Glomerular endothelial cell (primary cell): ENCODE measurements at regions not wholly inside any gene's neighbourhood (a gene's known extent, or its start where the extent isn't known, plus 50 kb on each side); places are given as distances from the start of the nearest gene placed in this dataset.

ENCODE experiments used
- DNase-seq: peaks from one replicate; pipeline ENCODE4 v3.0.0-alpha.2; 2011; ENCODE audit warnings: low read depth, low spot score; ENCODE audit errors: extremely low read depth

DNA sequence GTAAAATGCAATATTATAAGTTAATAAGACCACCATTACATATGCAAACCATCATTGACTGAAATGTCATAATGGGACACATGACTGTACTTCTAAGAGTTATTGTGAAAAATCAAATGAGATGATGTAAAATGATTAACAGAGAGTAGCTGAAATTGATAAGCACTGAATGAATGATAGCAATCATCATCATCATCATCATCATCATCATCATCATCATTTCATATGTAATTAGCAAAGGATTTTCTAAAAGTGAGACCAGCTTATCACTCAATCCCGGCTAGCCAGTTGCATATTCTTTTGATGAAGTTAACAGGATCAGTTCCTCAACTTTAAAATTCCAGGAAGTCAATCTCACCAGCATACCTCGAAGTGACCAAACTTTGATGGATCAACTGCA lies 650.3 kb upstream of the KLF4 start:
- DNase-seq, result no peak

DNA sequence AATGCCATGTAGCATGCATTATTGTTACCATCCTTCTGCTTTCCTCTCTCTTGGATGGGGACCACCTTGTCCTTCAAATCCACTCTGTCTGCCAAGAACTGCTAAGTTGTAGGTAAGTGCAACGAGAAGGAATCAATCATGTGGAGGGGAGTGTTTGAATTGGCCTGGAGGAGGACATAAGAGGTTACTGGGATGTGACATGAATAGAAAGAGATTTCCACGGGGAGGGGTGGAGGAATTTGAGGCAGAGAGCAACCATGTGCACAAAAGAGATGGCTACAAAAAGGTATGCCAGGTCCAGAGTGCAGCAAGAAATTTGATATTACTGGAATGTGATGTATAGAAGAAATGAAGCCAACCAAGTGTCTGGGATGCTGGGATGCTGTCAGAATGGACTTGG lies 648.9 kb upstream of the KLF4 start:
- DNase-seq, result no peak

DNA sequence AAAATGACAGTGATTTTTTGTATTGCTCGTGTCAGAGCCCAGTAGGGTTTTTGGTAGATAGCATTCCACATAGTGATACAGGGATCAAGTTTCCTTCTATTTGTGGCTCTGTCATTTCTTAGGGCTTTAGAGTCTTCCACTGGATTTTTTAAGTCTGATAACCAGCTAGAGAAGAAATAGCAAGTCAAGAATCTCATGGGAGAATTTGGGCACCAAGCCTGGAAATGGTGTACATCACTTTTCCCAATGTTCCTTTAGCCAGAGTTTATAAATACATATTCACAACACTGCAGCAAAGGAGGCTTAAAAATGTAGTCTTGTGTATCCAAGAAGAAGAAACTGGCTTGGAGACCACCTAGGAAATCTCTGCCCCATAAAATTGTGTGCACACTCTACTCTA lies 647.1 kb upstream of the KLF4 start:
- DNase-seq, result no peak

DNA sequence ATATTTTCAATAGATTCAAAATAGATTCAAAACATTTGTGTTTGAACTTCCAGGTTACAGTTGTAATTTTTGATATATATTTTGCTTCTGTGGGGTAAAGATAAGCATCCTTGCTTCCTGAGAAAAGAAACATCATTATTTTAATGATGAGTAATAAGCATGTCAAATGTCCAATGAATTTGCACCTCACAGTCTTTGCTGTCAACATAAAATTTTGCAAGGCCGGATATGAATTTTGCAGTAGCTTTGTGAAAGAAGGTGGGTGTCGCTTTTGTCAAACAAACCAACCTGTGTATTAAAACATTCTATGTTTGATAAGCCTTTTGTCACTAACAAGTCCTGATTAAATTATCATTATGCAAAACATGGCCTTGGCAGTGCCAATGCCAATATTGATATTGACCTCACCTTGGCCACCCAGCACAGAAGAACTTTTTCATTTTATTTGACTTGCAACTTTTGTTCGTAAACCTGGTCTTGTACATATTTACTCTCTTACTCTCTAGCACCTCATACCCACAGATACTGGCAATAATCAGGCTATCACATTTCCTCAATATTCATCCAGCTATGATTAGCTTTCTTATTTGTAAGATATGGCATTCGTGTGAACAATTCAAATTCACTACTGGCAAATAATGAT lies 645.0 kb upstream of the KLF4 start:
- DNase-seq, result no peak

DNA sequence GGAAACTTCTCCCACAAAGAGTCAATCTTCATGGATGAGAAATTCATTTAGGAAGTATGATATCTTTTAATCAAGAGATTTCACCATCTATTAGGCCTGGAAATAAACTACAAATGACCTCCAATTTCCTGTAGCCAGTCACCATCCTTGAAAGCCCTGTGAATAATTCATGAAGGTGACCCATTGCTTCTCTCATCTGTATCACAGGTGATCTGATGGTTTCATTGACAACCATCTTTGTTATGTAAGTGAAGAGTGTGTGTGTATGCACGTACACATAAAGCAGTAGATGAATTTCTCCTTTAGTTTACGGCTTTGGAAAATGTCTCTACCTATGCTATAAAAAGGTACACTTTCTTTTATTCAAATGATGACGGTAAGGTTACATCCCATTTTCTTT lies 644.1 kb upstream of the KLF4 start:
- DNase-seq, result no peak

DNA sequence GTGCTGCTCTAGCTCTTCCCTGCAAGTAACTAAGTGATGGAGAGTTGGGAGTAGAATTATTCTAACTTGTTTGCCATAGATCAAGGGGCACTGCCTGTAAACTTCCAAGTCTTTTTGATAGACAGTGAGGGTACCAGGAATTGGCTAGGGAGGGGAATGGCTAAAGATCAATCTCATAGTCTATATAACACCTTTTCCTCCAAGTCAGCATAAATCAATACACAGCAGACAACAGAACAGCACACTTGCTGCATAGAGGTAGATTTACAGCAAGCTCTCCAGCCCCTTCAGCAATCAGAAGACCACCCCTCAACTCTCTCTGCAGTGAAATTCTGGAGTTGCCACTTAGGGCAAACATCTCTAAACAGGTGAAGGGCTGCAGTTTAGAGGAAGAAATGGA lies 643.5 kb upstream of the KLF4 start:
- no peak for DNase-seq

DNA sequence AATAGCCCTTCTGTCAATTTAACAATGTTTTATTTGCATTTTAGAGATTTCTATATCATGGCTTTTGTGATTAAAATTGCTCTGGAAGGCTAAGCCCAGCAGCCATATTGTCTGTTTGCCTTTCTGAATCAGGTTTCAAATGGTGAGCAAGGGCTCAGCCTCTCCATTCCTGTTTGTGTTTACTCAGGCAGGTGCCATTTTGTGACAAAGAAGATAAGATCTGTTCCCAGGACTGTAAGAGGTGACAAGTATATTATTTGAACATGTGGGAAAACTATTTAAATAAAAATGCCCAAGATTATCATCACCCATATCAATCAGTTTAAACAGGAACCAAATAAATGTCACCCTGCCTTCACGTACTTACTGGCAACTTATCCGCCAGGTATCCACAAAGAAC lies 641.3 kb upstream of the KLF4 start:
- DNase-seq, result no peak

DNA sequence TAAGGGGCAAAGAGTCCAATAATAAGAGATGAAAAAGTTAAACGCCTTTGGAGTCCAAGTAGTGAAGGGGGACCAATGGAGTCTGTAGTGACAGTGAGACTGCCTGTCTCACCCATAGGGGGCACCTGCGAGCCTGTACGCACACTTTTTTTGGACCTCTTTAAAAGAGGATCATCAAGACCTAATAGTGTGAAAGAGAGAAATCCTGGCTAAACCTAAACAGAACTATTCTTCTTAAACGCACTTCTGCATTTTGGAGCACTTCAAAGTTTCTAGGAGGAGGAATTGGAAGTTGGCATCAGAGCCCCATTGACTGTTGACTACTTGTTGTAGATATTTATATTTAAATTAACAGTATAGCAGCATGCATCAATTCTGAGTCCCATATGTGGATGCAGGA lies 636.1 kb upstream of the KLF4 start:
- no peak for DNase-seq

DNA sequence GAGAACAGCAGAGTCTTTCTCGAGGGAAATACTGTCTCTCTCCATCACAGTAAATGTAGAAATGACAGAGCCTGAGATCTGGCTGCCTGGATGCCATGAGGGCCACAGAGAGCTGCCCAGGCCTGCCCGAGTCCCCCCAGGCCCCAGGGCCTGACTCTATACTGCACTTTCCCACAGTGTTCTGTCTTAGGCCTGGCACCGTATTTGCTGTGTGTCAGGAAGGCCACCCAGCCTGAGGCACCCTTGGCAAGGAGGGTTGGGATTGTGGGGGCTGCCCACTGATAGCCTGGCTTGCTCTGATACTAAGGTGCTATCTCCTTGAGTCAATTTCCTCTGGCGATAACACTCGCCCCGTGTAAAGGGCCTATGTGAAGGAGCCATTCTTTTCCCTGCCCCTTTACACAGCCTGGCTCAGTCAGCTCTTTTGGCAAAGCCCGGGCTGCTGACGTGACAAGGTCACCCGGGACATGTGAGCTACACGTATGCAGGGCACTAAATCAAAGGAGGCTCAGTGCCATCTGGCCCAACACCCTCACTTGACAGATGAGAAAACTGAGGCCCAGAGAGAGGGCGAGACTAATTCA lies 630.1 kb upstream of the KLF4 start:
- no peak for DNase-seq

DNA sequence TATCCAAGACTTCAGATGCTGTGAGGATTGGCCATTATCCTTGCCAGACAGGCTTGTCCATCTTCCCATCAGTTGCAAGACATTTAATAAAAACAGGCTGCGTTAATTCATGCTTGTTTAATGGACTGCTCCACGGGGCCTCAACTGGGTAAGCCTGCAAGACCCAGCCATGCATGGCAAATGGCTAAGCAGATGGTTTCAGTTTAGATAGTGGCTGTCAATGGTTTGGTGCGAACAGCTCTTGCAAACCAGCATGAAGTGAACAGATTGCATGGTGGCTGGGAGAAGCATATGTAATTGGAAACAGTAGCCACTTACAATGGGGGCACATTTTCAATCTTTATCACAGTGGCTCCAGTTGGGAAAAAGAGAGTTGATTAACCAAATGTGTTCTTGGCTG lies 628.2 kb upstream of the KLF4 start:
- no peak for DNase-seq

DNA sequence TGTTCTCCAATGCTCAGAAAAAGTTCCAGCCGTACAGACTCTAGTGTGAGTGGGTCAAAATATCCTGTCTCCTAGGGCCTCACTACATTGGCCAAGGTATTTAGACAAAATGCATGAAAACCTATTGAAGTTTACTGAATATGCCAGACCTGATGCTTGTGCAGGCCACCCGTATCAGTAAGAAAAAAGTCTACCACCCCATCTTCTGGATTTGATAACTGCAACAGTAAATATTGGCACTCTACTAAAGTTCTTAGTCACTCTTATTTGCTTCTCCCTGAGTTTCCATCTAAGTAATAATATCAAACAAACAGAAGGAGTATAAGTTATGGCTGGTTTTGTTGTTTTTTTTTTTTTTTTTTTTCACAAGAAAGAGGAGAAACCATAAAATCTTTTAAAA lies 627.7 kb upstream of the KLF4 start:
- DNase-seq, result no peak

DNA sequence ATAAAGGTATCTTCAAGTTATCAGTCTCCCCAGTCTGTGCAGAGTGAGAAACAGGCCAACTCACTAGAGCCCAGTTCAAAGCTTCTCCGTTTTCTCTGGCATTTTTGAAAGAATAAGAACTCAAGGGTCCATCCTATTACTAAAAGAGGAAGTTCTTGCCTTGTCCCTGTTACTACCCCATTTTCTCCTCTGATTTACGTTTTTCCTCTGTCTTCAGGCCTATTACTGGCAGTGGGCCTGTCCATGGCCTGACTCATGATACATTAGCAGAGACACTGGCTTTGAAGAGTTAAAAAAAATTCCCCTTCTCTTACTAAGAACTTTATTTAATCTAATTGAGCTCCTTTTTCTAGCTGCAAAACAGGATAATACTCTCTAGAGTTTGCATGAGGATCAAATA lies 624.0 kb upstream of the KLF4 start:
- DNase-seq, result no peak

DNA sequence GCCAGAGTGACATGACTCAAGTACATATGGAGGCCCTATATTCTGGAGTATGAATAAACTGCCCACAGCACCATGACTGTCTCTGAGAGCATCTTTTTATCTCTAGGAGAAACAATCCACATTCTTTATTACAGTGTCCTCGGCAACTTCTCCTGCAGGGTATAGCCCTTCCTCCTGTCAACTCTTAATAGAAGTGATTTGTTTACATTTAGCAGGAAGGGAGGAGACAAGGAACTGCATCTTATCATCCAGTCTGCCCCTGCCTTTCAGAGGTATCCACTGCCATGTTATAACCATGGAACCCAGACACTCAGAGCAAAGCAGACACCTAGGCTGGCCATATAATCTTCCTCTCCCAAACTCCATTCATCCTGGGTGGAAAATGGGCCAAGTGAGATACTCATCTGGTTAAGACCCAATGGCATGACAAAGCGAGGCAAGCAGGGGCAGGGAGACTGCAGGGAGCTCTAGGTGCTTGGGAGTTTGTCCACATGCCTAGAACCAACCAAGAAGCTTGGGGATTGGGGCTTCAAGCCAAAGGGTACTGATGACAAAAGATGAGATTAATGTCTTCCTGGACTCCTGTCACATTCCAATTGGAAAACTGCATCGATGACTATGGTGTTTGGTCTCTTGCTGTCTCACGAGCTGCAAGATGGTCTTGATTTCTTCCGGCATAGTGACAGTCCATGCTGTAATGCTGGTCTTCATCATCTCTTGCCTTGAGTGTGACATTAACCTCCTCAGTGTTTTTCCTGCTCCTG lies 620.5 kb upstream of the KLF4 start:
- no peak for DNase-seq

DNA sequence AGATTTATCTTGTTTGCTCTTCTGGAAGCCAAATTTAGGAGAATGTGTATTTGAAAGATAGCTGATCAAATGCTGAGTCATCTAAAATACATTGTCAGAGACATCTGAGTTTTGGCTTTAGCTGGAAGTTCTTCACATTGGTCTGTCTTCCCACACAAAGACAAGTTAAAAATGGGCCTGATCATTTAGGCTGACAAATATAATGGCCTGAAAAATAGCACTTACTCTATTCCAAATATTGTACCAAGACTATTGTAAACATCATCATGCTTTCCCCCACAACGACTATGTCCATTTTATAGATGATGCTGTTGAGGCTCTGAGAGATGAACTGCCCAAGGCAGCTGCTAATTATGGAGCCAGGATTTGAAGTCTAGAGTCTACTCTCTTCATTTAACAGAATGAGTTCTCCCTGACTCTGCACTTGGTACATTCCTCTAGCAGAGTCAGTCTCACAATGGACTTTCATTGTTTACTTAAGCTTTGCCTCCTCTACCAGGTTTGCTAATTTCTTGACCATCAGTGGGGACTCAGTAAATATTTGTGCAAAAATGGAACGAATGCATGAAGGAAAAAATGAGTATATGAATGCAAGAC lies 619.4 kb upstream of the KLF4 start:
- no peak for DNase-seq

DNA sequence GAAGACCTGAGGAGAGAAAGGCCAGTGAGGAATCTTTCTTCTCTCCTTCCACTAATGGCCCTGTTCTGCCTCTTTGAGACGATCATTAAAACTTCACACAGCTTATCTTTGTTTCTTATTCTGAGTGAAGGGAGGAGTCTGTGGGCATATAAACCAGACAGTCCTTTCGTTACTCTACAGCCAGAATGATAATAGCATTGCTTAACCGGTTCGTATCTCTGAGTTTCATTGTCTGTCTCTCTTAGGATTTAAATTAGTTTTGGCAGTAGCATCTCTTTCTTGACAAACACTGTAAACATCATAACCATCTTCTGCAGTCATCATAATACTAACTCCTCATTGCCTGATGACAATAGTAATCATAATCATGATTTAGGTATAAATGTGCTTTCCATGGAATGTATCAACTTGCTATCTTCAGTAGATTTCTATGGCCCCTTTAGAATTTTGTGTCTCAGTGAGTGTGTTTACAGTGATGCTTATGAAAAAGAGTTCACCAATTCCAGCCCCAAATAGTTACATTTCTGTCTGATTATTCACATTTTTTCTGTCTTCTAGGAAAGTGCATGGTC lies 618.8 kb upstream of the KLF4 start:
- no peak for DNase-seq

DNA sequence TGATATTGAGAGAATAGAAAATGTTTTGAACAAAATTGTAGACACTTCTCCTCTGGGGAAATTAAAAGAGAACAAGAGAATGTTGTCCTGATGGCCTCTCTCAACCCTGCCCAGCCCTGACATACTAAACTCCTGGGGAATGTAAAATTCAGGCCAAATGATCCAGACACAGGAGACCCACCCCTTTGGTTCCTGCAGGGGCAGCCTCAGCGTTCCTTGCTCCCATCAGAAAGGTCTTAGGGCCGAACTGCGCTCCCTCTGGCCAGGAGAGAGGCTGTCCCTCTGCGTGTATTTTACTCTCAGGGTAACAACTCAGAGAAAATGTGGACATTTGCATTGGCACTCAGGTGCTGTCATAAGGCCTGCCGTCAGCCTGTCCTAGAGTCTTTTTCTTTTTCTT lies 616.3 kb upstream of the KLF4 start:
- DNase-seq, result no peak

DNA sequence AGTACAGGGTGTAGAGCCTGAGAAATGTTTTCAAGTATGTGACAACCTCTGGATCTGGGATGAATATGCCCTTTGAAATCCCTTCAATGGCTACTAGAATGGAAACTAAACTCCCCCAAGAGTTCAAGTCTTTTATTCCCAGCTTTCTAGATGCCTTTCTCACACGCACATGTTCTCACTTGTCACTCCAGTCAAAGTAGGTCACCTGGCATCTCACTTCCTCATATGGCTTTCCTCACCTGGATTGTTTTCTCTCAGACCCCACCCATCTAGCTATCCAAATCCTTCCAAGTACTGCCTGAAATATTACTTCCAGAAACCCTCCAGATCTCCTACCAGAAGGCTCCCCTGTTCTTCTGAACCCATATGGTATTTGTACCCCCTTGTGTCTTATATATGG lies 615.4 kb upstream of the KLF4 start:
- DNase-seq, result no peak

DNA sequence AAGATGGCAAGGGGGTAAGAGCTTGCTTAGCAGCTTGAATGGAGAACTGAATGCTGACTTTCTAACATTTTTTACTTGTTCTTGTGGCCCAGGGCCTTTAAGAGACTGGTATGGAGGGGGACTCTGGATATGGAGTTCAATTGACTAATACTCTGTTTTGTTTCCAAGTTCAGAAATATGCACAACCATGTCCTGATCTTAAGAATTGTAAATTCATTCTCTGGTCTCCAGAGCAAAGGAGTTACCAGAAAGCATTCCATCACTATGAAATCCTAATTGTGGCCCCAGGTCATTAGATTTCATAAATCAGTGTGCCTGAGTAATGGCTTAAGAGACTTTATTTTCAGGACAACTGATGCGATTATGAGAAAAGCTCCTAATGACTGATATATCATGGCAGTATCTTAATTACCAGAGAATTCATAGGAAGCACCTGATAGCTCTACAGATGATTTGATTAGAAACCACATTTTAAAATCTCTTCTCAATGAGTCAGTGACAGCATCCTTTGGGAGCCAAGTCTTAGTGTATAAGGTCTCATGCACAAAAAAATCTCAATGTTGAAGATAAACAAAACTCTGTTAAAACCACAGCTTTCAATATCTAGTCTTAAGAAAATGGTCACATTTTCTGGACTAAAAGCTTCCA lies 613.6 kb upstream of the KLF4 start:
- DNase-seq, result no peak

DNA sequence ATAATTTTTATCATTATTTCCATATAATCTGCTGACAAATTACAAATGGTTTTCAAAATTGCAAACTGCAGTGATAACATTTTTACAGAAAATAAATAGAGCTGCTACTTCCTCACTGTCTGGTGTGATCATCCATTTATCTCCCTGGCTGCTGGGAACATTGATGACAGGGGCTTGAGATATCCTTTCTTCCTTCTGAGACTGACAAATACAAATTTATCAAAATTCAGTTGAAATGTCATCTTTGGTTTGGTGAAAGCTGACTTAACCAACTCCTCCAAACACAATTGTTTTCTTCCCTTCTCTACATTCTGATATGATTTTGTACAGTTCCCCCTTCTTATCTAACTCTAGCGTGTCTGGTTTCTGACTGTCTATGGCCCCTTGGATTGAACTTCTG lies 611.8 kb upstream of the KLF4 start:
- no peak for DNase-seq

DNA sequence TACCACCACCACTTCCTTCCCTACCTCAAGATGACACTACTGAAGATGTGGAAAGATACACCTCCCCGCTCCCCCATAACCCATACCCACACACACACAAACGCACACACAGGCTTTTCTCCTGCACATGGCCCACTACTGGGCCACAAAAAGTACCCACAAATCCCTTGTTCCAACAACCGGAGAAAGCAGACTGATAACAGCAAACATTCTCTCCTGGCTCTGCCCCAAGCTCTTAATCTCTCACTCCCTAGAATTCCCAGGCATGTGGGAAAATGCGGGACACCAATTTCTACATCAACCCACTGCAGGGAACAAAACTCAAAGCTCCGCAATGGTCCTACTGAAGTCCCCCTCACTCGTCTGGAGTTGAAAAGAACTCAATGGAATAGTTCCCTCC lies 611.0 kb upstream of the KLF4 start:
- DNase-seq, result no peak

DNA sequence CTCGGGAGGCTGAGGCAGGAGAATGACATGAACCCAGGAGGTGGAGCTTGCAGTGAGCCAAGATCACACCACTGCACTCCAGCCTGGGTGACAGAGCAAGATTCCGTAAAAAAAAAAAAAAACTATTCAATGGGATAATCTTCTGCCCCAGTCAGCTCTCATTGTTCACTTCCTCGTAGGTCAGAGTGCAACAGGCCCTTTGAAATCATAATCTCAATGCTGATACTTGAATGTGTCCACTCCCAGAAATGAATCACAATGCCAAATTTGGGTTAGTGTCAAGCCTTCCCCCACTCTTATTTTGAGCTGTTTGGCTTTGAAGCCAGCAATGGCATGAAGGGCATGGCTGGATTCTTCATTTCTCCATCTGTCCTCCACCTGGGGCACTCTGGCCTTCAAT lies 610.3 kb upstream of the KLF4 start:
- no peak for DNase-seq
